K562 (cell line): ENCODE measurements at regions not wholly inside any gene's neighbourhood (a gene's known extent, or its start where the extent isn't known, plus 50 kb on each side); places are given as distances from the start of the nearest gene placed in this dataset.

Experiments used
- ATF3 ChIP-seq, 2 experiments: fragments of 450-650 bp in 1 of 2; sonication (generic) in 1 of 2; formaldehyde crosslinking in 1 of 2; IDR thresholded peaks in 1 of 2; conservative IDR thresholded peaks in 1 of 2; 2 replicates each; pipeline versions ENCODE4 v1.6.1 to v1.8.1; 2016 to 2023; ENCODE audit warnings: mild to moderate bottlenecking in 2 of 2, moderate library complexity in 2 of 2, inconsistent platforms in 1 of 2, missing genetic modification reagents in 1 of 2
- CGGBP1 ChIP-seq: fragments of 250-450 bp; sonication (Bioruptor Pico); IDR thresholded peaks from 2 replicates; pipeline ENCODE4 v1.9.0; 2021; ENCODE audit warnings: mild to moderate bottlenecking
- NCOA2 ChIP-seq, 2 experiments: fragments of 450-650 bp; IDR thresholded peaks; 2 replicates each; pipeline ENCODE4 v1.6.1; 2018; ENCODE audit warnings: mild to moderate bottlenecking in 2 of 2, moderate library complexity in 1 of 2; ENCODE audit not compliant: partially characterized antibody in 2 of 2
- RBM17 ChIP-seq: fragments of 200-400 bp; formaldehyde crosslinking; IDR thresholded peaks from 2 replicates; pipeline ENCODE4 v1.6.1; 2017; ENCODE audit warnings: low read depth, mild to moderate bottlenecking, low read length, borderline replicate concordance
- ZNF318 ChIP-seq, 2 experiments: fragments of 450-650 bp; IDR thresholded peaks; 2 replicates each; pipeline ENCODE4 v1.6.1; 2016; ENCODE audit warnings: mild to moderate bottlenecking in 2 of 2, borderline replicate concordance in 1 of 2, low read depth in 1 of 2, moderate library complexity in 1 of 2

GRCh38 chr2:194566907-194567660, 1089.9 kb upstream of the SLC39A10 start (continued):
- TF ChIP-seq ZNF318 (IDR thresholded peaks at IDR 0.05; ENCODE audit: borderline replicate concordance in 1 of 2, low read depth in 1 of 2) (no peak), ATF3 (IDR thresholded peaks at IDR 0.05) (no peak), ATF3 (CRISPR knock-in tag; conservative IDR thresholded peaks at IDR 0.05) (no peak), CGGBP1 (CRISPR knock-in tag) (no peak), NCOA2 (IDR thresholded peaks at IDR 0.05; ENCODE audit: partially characterized antibody in 2 of 2) (no peak), RBM17 (no peak)
